SK-N-SH (cell line): ENCODE measurements at regions not wholly inside any gene's neighbourhood (a gene's known extent, or its start where the extent isn't known, plus 50 kb on each side); places are given as distances from the start of the nearest gene placed in this dataset.

Source experiments
- CTCF ChIP-seq: fragments of 200-600 bp; sonication (generic); IDR thresholded peaks from 2 replicates; pipeline ENCODE4 v1.6.1; 2017; ENCODE audit warnings: antibody characterized with exemption, mild to moderate bottlenecking, moderate library complexity
- EP300 ChIP-seq, 2 experiments: IDR thresholded peaks; 2 replicates each; pipeline versions ENCODE4 v1.4.0 to v1.6.1; 2012; ENCODE audit warnings: borderline replicate concordance in 1 of 2, low read depth in 1 of 2, low read length in 1 of 2
- EZH2phosphoT487 ChIP-seq: fragments of 200-600 bp; sonication (generic); IDR thresholded peaks from 2 replicates; pipeline ENCODE4 v1.6.1; 2017; ENCODE audit warnings: low read depth, mixed run types, mild to moderate bottlenecking, antibody characterized with exemption, moderate library complexity, borderline replicate concordance
- GABPA ChIP-seq: IDR thresholded peaks from 2 replicates; pipeline ENCODE4 v1.4.0; 2012; ENCODE audit warnings: low read depth, mild to moderate bottlenecking
- JUND ChIP-seq: IDR thresholded peaks from 2 replicates; pipeline ENCODE4 v1.4.0; 2012
- MAX ChIP-seq: IDR thresholded peaks from 2 replicates; pipeline ENCODE4 v1.4.0; 2012; ENCODE audit warnings: low read depth
- MXI1 ChIP-seq: IDR thresholded peaks from 2 replicates; pipeline ENCODE4 v1.6.1; 2012; ENCODE audit warnings: mild to moderate bottlenecking, low read depth, low read length, improper control_type of control experiment
- POLR2AphosphoS5 ChIP-seq: IDR thresholded peaks from 2 replicates; pipeline ENCODE4 v1.6.1; 2012; ENCODE audit warnings: low read depth, low read length
- RAD21 ChIP-seq: IDR thresholded peaks from 2 replicates; pipeline ENCODE4 v1.6.1; 2012; ENCODE audit warnings: mild to moderate bottlenecking, low read length
- RCOR1 ChIP-seq: fragments of 150-350 bp; IDR thresholded peaks from 2 replicates; pipeline ENCODE4 v1.6.1; 2017; ENCODE audit warnings: antibody characterized with exemption, low read length
- RXRA ChIP-seq: IDR thresholded peaks from 2 replicates; pipeline ENCODE4 v1.4.0; 2012; ENCODE audit warnings: low read depth, mild to moderate bottlenecking, borderline replicate concordance
- SIN3A ChIP-seq: IDR thresholded peaks from 2 replicates; pipeline ENCODE4 v1.6.1; 2012; ENCODE audit warnings: low read depth, mild to moderate bottlenecking, low read length, moderate library complexity, borderline replicate concordance
- TAF1 ChIP-seq: IDR thresholded peaks from 2 replicates; pipeline ENCODE4 v1.6.1; 2012; ENCODE audit warnings: low read depth, mild to moderate bottlenecking, low read length, moderate library complexity, borderline replicate concordance

GRCh38 chr10:8386781-8387180 is 332.3 kb downstream of the GATA3 start:
- no peak for TF ChIP-seq CTCF
- no peak for TF ChIP-seq GABPA
- no peak for TF ChIP-seq POLR2AphosphoS5
- TF ChIP-seq MXI1, result no peak
- no peak for TF ChIP-seq TAF1
- TF ChIP-seq RAD21, result no peak
- no peak for TF ChIP-seq JUND
- TF ChIP-seq EZH2phosphoT487, result no peak
- no peak for TF ChIP-seq RCOR1
- no peak for TF ChIP-seq MAX
- no peak for TF ChIP-seq SIN3A
- TF ChIP-seq RXRA, result no peak
- TF ChIP-seq EP300 (IDR thresholded peaks at IDR 0.05; ENCODE audit: borderline replicate concordance in 1 of 2, low read depth in 1 of 2, low read length in 1 of 2), result no peak
